ENCODE measurements at regions not wholly inside any gene's neighbourhood (a gene's known extent, or its start where the extent isn't known, plus 50 kb on each side); places are given as distances from the start of the nearest gene placed in this dataset.

- Histone ChIP-seq H3K4me1 (replicated peaks) (no peaks in the 10 kb centered on the region), H3K27ac (no peak overlapping the region)
- 94% methylated on average over 4 of the region's 4 CpGs for WGBS
These were observed 493.0 kb upstream of the NR2F2 start for GRCh38 chr15:95837341-95838004.

DNA sequence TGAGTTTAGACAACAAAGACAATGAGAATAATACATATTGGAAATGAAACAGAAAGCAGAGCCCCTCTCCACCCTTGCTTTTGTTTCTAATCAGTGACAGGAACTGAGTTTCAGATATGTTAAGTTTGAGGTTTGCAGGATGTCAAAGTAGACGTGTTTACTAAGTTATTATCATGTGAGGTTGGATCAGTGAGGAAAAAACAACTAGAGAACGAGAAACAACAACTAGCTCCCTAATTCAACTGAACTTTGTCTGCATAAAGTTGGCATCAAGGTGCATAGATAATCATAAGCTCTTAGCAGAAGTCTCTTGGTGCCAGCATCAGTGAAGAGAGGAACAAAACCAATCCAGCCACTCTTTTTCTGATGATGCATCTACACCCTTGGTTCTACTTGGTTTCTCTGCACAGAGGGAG is 491.1 kb upstream of the NR2F2 start:
- TF ChIP-seq POLR2A (IDR thresholded peaks at IDR 0.05) (no peak), CTCF (IDR thresholded peaks at IDR 0.05) (no peak), POLR2AphosphoS5 (IDR thresholded peaks at IDR 0.05) (no peak)
- H3K27me3 ChIP-seq (replicated peaks; ENCODE audit: insufficient read depth): no peaks in the 10 kb centered on the region
- WGBS: 71% methylated on average over 2 of the region's 2 CpGs
- no peaks in the 10 kb centered on the region for H3K36me3 ChIP-seq
- H3K9me3 ChIP-seq: no peaks in the 10 kb centered on the region
- H3K4me3 ChIP-seq: no peak overlapping the region
- DNase-seq (ENCODE audit: low spot score): no peak
- intact Hi-C loops (cut with DNase I): no loop called here
- H3K27ac ChIP-seq: no peak overlapping the region
- H3K4me1 ChIP-seq (replicated peaks): no peaks in the 10 kb centered on the region

More at GRCh38 chr15:95837341-95838004, 493.0 kb upstream of the NR2F2 start:
- DNase-seq (ENCODE audit: low spot score): no peak
- TF ChIP-seq CTCF (IDR thresholded peaks at IDR 0.05) (no peak), POLR2A (IDR thresholded peaks at IDR 0.05) (no peak), POLR2AphosphoS5 (IDR thresholded peaks at IDR 0.05) (no peak)
- Histone ChIP-seq H3K9me3 (no peaks in the 10 kb centered on the region), H3K4me3 (no peak overlapping the region), H3K36me3 (no peaks in the 10 kb centered on the region), H3K27me3 (replicated peaks; ENCODE audit: insufficient read depth) (no peaks in the 10 kb centered on the region)
- intact Hi-C loops (cut with DNase I): no loop called here

DNA sequence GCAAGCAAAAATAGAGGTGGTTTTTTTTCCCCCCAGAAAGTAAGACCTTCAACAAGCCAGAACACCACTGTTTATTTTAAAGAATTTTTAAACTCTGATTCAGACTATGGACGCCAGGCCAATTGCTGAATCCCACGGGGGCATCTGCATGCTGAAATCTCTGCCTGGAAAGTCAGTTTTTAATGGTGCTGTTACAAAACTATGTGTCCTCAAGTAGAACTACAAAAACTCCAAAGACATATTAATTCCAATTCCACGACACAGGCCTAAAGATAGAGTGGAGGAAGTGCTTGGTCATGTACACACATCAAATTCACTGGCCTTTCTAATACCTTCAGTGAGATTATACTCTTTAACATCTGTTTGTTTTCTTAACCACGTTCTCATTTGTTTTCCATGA is 490.5 kb upstream of the NR2F2 start:
- no peak for TF ChIP-seq CTCF (IDR thresholded peaks at IDR 0.05)
- TF ChIP-seq POLR2A (IDR thresholded peaks at IDR 0.05): no peak
- TF ChIP-seq POLR2AphosphoS5 (IDR thresholded peaks at IDR 0.05): no peak
- no peak overlapping the region for H3K4me3 ChIP-seq
- no peaks in the 10 kb centered on the region for H3K4me1 ChIP-seq (replicated peaks)
- H3K27me3 ChIP-seq (replicated peaks; ENCODE audit: insufficient read depth): no peaks in the 10 kb centered on the region
- H3K36me3 ChIP-seq: no peaks in the 10 kb centered on the region
- DNase-seq (ENCODE audit: low spot score): no peak
- no peaks in the 10 kb centered on the region for H3K9me3 ChIP-seq
- intact Hi-C loops (cut with DNase I): no loop called here
- WGBS: 55% methylated on average over 4 of the region's 4 CpGs
- H3K27ac ChIP-seq: no peak overlapping the region

GRCh38 chr15:95840855-95841254 is 489.6 kb upstream of the NR2F2 start:
- Histone ChIP-seq H3K36me3 (no peaks in the 10 kb centered on the region), H3K27ac (no peak overlapping the region), H3K4me1 (replicated peaks) (no peaks in the 10 kb centered on the region), H3K4me3 (no peak overlapping the region), H3K27me3 (replicated peaks; ENCODE audit: insufficient read depth) (no peaks in the 10 kb centered on the region), H3K9me3 (no peaks in the 10 kb centered on the region)
- TF ChIP-seq CTCF (IDR thresholded peaks at IDR 0.05) (no peak), POLR2AphosphoS5 (IDR thresholded peaks at IDR 0.05) (no peak), POLR2A (IDR thresholded peaks at IDR 0.05) (no peak)
- 98% methylated on average over 6 of the region's 6 CpGs for WGBS
- DNase-seq (ENCODE audit: low spot score): no peak
- intact Hi-C loops (cut with DNase I): no loop called here

GRCh38 chr15:95842576-95842975 is 487.9 kb upstream of the NR2F2 start:
- Histone ChIP-seq H3K4me1 (replicated peaks) (no peaks in the 10 kb centered on the region), H3K9me3 (no peaks in the 10 kb centered on the region), H3K4me3 (no peak overlapping the region), H3K27ac (no peak overlapping the region), H3K36me3 (no peaks in the 10 kb centered on the region), H3K27me3 (replicated peaks; ENCODE audit: insufficient read depth) (no peaks in the 10 kb centered on the region)
- intact Hi-C loops (cut with DNase I): no loop called here
- no peak for DNase-seq (ENCODE audit: low spot score)
- TF ChIP-seq CTCF (IDR thresholded peaks at IDR 0.05): no peak
- 97% methylated on average over 6 of the region's 6 CpGs for WGBS
